Smooth muscle cell (in vitro differentiated cells): ENCODE measurements at regions not wholly inside any gene's neighbourhood (a gene's known extent, or its start where the extent isn't known, plus 50 kb on each side); places are given as distances from the start of the nearest gene placed in this dataset.

ENCODE experiments used
- DNase-seq: peaks from one replicate; lab custom pipeline; 2025; ENCODE audit not compliant: unreplicated experiment; lab: John Stamatoyannopoulos, UW
- H2AFZ ChIP-seq: fragments of 200-600 bp; sonication (generic); 2 replicates; pipeline ENCODE4 v1.6.0; 2016; ENCODE audit warnings: antibody characterized with exemption, low read depth, mild to moderate bottlenecking
- H3F3A ChIP-seq: fragments of 200-600 bp; sonication (generic); 2 replicates; pipeline ENCODE4 v1.6.0; 2017; ENCODE audit warnings: antibody characterized with exemption, low read depth
- H3K27ac ChIP-seq: fragments of 200-600 bp; sonication (generic); 2 replicates; pipeline ENCODE4 v1.5.1; 2016; ENCODE audit warnings: low read depth, mild to moderate bottlenecking
- H3K27me3 ChIP-seq: fragments of 200-600 bp; sonication (generic); 2 replicates; pipeline ENCODE4 v1.6.1; 2016; ENCODE audit warnings: low read depth, mild to moderate bottlenecking
- H3K36me3 ChIP-seq: fragments of 200-600 bp; sonication (generic); 2 replicates; pipeline ENCODE4 v1.5.1; 2016; ENCODE audit warnings: low read depth
- H3K4me1 ChIP-seq: fragments of 200-600 bp; sonication (generic); 2 replicates; pipeline ENCODE4 v1.5.1; 2016; ENCODE audit warnings: low read depth
- H3K4me2 ChIP-seq: fragments of 200-600 bp; sonication (generic); 2 replicates; pipeline ENCODE4 v1.6.0; 2016; ENCODE audit warnings: mild to moderate bottlenecking
- H3K4me3 ChIP-seq: fragments of 200-600 bp; sonication (generic); 2 replicates; pipeline ENCODE4 v1.5.1; 2016; ENCODE audit warnings: mild to moderate bottlenecking
- H3K79me2 ChIP-seq: fragments of 200-600 bp; sonication (generic); 2 replicates; pipeline ENCODE4 v1.6.0; 2016; ENCODE audit warnings: low read depth, mild to moderate bottlenecking
- H3K9ac ChIP-seq: fragments of 200-600 bp; sonication (generic); 2 replicates; pipeline ENCODE4 v1.6.0; 2016; ENCODE audit warnings: low read depth
- H3K9me3 ChIP-seq: fragments of 200-600 bp; sonication (generic); replicated peaks from 2 replicates; pipeline ENCODE4 v1.5.1; 2016; ENCODE audit warnings: low read depth
- H4K20me1 ChIP-seq: fragments of 200-600 bp; sonication (generic); 2 replicates; pipeline ENCODE4 v1.6.0; 2016; ENCODE audit warnings: low read depth
- CTCF ChIP-seq: fragments of 200-600 bp; sonication (generic); IDR thresholded peaks from 2 replicates; pipeline ENCODE4 v1.5.1; 2017; ENCODE audit warnings: borderline replicate concordance, mild to moderate bottlenecking, antibody characterized with exemption; ENCODE audit not compliant: insufficient read depth, poor library complexity, severe bottlenecking
- WGBS: methylation state at CpG from one replicate; pipeline ENCODE4 v1.1.7; 2016; ENCODE audit warnings: low lambda C conversion rate; 5-methylcytosine and 5-hydroxymethylcytosine counted together

- Histone ChIP-seq H3K36me3 (no peaks in the 10 kb centered on the region), H2AFZ (no peak overlapping the region), H3F3A (no peaks in the 10 kb centered on the region), H3K4me3 (no peak overlapping the region), H3K79me2 (no peaks in the 10 kb centered on the region), H4K20me1 (no peaks in the 10 kb centered on the region), H3K27me3 (no peaks in the 10 kb centered on the region), H3K27ac (no peak overlapping the region), H3K9ac (no peak overlapping the region), H3K4me1 (no peaks in the 10 kb centered on the region), H3K4me2 (no peak overlapping the region), H3K9me3 (no peaks in the 10 kb centered on the region)
- no peak for TF ChIP-seq CTCF
- DNase-seq: no peak
- 99% methylated on average over 11 of the region's 21 CpGs for WGBS
These were observed 64.4 kb upstream of the HPGD start for GRCh38 chr4:174586651-174587050.

- Histone ChIP-seq H3K4me3 (no peak overlapping the region), H4K20me1 (no peaks in the 10 kb centered on the region), H3K27ac (no peak overlapping the region), H3K9me3 (no peaks in the 10 kb centered on the region), H3K9ac (no peak overlapping the region), H3K4me2 (no peak overlapping the region), H3F3A (peaks cover 4% of the 10 kb centered on the region), H3K79me2 (no peaks in the 10 kb centered on the region), H3K4me1 (no peaks in the 10 kb centered on the region), H2AFZ (no peak overlapping the region), H3K36me3 (no peaks in the 10 kb centered on the region), H3K27me3 (no peaks in the 10 kb centered on the region)
- no peak for DNase-seq
- WGBS: 90% methylated on average over 3 of the region's 3 CpGs
- no peak for TF ChIP-seq CTCF
These were observed 60.8 kb upstream of the HPGD start for GRCh38 chr4:174583056-174583455.

- WGBS: 74% methylated on average over 5 of the region's 5 CpGs
These were observed 60.2 kb upstream of the HPGD start for GRCh38 chr4:174582463-174582862.

More at GRCh38 chr4:174582463-174582862, 60.2 kb upstream of the HPGD start:
- no peak overlapping the region for H2AFZ ChIP-seq
- no peaks in the 10 kb centered on the region for H3K4me1 ChIP-seq
- no peak overlapping the region for H3K4me3 ChIP-seq
- H3K9me3 ChIP-seq: no peaks in the 10 kb centered on the region
- no peaks in the 10 kb centered on the region for H3K27me3 ChIP-seq
- H4K20me1 ChIP-seq: no peaks in the 10 kb centered on the region
- H3K4me2 ChIP-seq: no peak overlapping the region
- peaks cover 4% of the 10 kb centered on the region for H3F3A ChIP-seq
- no peak for DNase-seq
- no peaks in the 10 kb centered on the region for H3K79me2 ChIP-seq
- TF ChIP-seq CTCF: no peak
- no peak overlapping the region for H3K27ac ChIP-seq
- H3K9ac ChIP-seq: no peak overlapping the region
- no peaks in the 10 kb centered on the region for H3K36me3 ChIP-seq
